ENCODE measurements at regions not wholly inside any gene's neighbourhood (a gene's known extent, or its start where the extent isn't known, plus 50 kb on each side); places are given as distances from the start of the nearest gene placed in this dataset.
"Not testable (repeated sequence)": the region's sequence is repeated elsewhere in the genome, so short reads cannot be mapped to it uniquely, and the experiment has no call there.

DNA sequence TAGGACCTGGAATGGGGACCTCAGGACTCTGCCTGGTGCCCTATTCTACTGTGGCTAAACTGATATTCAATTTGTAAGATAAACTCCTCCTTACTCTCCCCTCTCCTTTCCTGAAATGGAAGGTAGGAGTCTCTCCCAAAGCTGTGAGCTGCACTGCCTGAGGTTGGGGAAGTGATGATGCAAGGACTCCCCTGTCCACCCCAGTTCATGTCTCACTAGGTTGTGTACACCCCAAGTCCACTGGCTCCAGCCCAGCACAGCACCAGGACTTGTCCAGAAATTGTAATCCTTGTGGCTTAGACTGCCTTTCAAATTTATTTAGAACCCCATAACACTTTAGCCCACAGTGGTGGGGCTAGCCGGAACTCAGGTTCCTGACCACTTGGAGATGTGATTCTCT is 247.2 kb upstream of the CTBP2 start:
- no peak for DNase-seq (ENCODE audit: low spot score)
- TF ChIP-seq, protein P1, sequence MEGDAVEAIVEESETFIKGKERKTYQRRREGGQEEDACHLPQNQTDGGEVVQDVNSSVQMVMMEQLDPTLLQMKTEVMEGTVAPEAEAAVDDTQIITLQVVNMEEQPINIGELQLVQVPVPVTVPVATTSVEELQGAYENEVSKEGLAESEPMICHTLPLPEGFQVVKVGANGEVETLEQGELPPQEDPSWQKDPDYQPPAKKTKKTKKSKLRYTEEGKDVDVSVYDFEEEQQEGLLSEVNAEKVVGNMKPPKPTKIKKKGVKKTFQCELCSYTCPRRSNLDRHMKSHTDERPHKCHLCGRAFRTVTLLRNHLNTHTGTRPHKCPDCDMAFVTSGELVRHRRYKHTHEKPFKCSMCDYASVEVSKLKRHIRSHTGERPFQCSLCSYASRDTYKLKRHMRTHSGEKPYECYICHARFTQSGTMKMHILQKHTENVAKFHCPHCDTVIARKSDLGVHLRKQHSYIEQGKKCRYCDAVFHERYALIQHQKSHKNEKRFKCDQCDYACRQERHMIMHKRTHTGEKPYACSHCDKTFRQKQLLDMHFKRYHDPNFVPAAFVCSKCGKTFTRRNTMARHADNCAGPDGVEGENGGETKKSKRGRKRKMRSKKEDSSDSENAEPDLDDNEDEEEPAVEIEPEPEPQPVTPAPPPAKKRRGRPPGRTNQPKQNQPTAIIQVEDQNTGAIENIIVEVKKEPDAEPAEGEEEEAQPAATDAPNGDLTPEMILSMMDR (IDR thresholded peaks at IDR 0.05; ENCODE audit: extremely low read depth, missing control alignments): no peak

DNA sequence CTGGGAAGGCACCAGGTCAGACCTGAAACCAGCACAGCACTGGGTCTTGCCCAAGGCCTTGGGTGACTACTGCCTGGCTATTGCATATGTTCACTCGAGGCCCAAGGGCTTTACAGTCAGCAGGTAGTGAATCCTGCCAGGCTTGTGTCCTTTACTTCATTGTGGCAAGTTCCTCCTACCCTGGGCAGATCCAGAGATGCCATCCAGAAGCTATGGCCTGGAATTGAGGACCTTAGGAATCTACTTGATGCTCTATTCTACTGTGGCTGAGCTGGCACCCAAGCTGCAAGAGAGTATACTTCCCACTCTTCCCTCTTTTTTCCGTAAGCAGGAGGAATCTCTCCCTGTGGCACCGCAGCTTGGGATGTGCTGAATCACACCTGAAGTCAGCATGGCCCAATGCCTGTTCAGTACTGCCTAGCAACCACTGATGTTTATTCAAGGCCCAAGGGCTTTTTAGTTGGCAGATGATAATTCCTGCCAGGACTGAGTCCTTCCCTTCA is 246.7 kb upstream of the CTBP2 start:
- TF ChIP-seq, protein P1 (IDR thresholded peaks at IDR 0.05; ENCODE audit: extremely low read depth, missing control alignments): no peak
- no peak for DNase-seq (ENCODE audit: low spot score)

DNA sequence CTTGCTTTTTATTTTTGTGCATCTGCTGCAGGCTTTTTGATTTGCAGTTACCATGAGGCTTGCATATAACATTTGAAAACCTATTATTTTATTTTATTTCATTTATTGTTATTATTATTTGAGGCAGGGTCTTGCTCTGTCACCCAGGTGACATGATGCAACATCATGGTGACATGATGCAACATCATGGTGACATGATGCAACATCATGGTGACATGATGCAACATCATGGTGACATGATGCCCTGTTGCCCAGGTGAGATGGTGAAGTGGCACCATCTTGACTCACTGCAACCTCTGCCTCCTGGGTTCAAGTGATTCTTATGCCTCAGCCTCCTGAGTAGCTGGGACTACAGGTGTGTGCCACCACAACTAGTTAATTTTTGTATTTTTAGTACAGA is 244.5 kb upstream of the CTBP2 start:
- DNase-seq (ENCODE audit: low spot score): not testable (repeated sequence)

DNA sequence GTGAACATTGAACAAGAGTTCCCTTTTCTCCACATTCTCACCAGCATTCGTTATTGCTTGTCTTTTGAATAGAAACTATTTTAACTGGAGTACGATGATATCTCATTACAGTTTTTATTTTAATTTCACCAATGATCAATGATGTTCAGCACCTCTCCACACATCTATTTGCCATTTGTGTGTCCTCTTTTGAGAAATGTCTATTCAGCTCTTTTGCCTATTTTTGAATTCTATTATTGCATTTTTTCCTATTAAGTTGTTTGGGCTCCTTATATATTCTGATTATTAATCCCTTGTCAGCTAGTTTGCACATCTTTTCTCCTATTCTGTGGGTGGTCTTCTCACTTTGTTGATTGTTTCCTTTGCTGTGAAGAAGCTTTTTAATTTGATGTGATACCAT is 241.1 kb upstream of the CTBP2 start:
- DNase-seq (ENCODE audit: low spot score): no peak
- TF ChIP-seq, protein P1 (IDR thresholded peaks at IDR 0.05; ENCODE audit: extremely low read depth, missing control alignments): no peak

DNA sequence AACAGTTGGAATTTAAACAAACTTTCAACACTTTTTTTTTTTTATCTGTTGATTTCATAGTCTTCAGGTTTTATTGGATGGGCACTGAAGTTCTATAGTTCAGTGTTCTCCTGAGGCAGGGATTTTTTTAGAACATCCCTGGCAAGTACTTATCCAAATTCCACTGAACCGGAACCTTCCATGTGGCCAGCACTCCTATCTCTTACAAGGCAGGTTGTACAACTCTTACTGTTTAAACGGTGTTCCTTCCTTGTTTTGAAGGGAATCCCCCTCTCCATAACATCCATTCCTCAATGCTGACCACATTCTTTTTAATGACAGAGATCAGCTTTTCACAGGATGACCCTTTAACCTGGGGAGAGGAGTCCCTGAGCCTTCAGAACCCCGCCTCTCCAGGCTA is 238.9 kb upstream of the CTBP2 start:
- TF ChIP-seq, protein P1 (IDR thresholded peaks at IDR 0.05; ENCODE audit: extremely low read depth, missing control alignments): no peak
- no peak for DNase-seq (ENCODE audit: low spot score)

DNA sequence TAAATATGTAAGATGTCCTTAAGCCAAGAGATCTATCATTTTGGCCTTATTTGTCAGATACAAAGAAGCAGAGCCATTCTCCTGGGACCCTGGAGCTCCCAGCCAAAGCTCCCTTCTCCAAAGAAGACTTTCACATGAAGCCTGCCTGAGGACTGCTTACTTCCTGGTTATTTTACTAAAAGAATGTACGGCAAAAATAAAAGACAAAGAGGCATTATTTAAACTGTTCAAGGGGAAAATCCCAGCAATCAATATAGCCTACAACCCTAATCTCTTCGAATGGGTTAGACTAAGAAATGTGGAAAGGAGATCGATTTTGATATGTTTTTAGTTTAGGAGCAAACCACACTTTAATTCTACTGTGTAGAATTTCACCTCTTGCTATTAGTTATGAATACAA is 237.9 kb upstream of the CTBP2 start:
- TF ChIP-seq, protein P1 (IDR thresholded peaks at IDR 0.05; ENCODE audit: extremely low read depth, missing control alignments): no peak

DNA sequence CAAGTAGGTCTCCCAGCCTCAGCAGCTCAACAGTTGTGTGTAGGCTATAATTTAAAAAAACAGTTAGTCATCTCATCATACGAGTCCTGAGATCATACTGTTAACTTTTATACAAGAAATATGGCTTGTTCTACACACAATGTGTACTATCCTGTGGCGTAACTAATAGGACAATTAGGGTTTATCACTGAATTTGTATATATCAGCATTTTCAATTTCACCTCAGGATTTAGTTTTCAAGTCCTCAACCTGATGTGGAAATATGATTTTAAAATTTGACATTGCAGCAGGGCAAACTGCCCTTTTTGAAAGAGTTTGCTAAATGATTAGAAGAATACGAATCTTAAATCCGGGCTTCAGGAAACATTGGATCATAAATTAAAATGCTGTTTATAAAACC is 237.2 kb upstream of the CTBP2 start:
- DNase-seq (ENCODE audit: low spot score): no peak
- TF ChIP-seq, protein P1 (IDR thresholded peaks at IDR 0.05; ENCODE audit: extremely low read depth, missing control alignments): no peak

More for the DNA sequence above, 237.9 kb upstream of the CTBP2 start:
- DNase-seq (ENCODE audit: low spot score): no peak

DNA sequence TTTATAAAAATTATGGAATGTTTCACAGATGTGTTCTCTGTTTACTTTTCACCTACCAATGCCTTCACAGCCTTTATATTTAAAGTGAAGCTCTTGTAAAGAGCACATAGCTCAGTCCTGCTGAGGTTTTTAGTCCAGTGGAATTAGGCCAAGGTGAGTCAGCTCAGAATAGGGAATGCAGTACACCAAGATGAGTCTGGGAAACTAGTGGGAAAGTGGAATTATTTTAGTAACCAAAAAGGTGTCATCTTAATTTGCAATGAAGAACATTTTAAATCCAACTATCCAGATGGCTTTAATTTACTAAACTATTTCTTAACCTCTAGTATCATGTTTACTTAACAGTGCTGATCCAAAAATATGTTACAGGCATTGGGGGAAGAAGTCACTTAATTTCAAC is 236.3 kb upstream of the CTBP2 start:
- TF ChIP-seq, protein P1 (IDR thresholded peaks at IDR 0.05; ENCODE audit: extremely low read depth, missing control alignments): no peak
- no peak for DNase-seq (ENCODE audit: low spot score)

All from GM20000 (cell line).